ENCODE measurements at regions not wholly inside any gene's neighbourhood (a gene's known extent, or its start where the extent isn't known, plus 50 kb on each side); places are given as distances from the start of the nearest gene placed in this dataset.

- TF ChIP-seq, protein P1, sequence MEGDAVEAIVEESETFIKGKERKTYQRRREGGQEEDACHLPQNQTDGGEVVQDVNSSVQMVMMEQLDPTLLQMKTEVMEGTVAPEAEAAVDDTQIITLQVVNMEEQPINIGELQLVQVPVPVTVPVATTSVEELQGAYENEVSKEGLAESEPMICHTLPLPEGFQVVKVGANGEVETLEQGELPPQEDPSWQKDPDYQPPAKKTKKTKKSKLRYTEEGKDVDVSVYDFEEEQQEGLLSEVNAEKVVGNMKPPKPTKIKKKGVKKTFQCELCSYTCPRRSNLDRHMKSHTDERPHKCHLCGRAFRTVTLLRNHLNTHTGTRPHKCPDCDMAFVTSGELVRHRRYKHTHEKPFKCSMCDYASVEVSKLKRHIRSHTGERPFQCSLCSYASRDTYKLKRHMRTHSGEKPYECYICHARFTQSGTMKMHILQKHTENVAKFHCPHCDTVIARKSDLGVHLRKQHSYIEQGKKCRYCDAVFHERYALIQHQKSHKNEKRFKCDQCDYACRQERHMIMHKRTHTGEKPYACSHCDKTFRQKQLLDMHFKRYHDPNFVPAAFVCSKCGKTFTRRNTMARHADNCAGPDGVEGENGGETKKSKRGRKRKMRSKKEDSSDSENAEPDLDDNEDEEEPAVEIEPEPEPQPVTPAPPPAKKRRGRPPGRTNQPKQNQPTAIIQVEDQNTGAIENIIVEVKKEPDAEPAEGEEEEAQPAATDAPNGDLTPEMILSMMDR (IDR thresholded peaks at IDR 0.05; ENCODE audit: low read depth, low read length, missing control alignments) = no peak
- no peak for DNase-seq (ENCODE audit: low read depth)
- no peak overlapping the region for H3K4me3 ChIP-seq (ENCODE audit: low read depth, low read length)
These were observed 591.6 kb downstream of the PTPRU start for GRCh38 chr1:29827801-29828525.

DNA sequence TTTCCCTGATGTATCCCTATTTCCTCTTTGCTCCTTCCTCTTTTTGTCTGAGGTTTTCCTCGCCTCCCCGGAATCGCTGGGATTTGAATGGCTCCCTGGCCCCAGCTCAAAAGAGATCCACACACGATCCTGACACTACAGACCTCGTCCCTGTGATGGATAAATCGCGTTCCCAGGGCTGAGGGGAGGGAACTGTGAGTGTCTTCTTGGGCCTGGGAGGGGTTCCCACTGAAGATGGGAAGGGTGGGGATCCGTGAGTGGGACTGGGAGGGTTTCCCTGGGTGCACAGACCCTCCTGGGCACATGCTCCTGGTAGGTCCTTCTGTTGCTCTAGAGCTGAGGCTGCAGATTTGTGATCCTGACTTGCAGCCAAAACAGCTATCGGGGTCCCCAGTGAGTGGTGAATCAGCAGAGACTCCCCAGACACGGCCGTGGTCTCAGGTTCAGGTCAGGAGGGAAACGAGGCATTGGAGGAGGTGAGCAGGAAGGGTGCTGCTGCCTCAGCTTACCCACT lies 591.0 kb downstream of the PTPRU start:
- TF ChIP-seq, protein P1 (IDR thresholded peaks at IDR 0.05; ENCODE audit: low read depth, low read length, missing control alignments) = no peak
- no peak for DNase-seq (ENCODE audit: low read depth)
- no peak overlapping the region for H3K4me3 ChIP-seq (ENCODE audit: low read depth, low read length)

GRCh38 chr1:29826646-29827045 lies 590.3 kb downstream of the PTPRU start:
- DNase-seq (ENCODE audit: low read depth) = no peak
- no peak overlapping the region for H3K4me3 ChIP-seq (ENCODE audit: low read depth, low read length)
- TF ChIP-seq, protein P1 (IDR thresholded peaks at IDR 0.05; ENCODE audit: low read depth, low read length, missing control alignments) = no peak

DNA sequence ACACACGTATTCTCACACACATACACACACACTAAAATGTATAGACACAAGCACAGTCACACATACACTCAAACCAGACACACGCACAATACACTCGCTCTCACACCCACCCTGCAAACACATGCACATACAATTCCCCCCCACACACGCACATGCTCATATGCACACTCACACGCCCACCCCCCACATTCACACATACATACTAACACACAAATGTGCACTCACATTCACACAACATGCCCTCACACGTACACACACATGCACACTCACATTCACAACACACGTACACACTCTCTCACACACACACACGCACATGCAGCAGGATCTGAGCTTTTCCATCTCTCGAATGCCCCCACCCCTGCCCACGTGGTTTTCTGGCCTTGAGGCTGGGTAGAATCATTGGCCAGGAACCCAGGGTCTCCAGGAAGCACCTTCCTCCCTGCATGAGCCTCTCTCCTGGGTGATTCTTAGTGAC lies 589.7 kb downstream of the PTPRU start:
- H3K4me3 ChIP-seq (ENCODE audit: low read depth, low read length) = no peak overlapping the region
- no peak for DNase-seq (ENCODE audit: low read depth)
- TF ChIP-seq, protein P1 (IDR thresholded peaks at IDR 0.05; ENCODE audit: low read depth, low read length, missing control alignments) = no peak

- no peak overlapping the region for H3K4me3 ChIP-seq (ENCODE audit: low read depth, low read length)
- no peak for DNase-seq (ENCODE audit: low read depth)
- TF ChIP-seq, protein P1 (IDR thresholded peaks at IDR 0.05; ENCODE audit: low read depth, low read length, missing control alignments) = no peak
These were observed 589.1 kb downstream of the PTPRU start for GRCh38 chr1:29825274-29825940.

DNA sequence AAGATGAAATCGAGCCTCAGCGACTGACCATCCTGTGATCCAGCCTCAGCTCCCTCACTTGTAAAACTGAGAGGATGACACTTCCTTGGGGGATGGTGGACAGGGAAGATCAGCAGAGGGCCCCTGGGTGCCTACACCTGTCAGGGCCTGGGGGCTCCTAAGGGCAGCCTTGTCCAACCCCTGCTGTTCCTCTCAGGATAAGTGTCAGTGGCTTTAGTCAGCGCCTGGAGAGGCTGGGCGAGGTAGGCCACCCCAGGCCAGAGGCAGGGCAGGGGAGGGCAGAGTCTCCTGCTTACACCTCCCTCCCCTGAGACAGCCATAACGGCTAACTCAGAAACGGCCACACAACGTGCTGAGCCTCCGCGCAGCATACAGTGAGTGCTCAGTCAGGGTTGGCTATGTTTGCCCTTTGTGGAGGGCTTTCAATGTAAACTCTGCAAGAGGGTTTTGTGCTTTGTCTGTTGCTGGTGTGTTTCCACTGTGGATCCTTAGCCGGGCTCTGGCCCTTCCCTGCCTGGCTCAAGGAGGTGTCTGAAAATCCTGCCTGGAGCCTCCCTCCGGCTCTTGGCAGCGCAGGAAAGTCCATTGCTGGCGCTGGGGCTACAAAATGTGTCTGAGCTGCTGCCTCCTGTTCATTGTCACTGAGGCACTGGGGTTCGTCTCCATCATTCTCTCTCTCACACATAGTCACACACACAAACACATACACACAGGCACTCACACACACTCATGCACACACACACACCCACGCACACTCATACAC lies 588.4 kb downstream of the PTPRU start:
- H3K4me3 ChIP-seq (ENCODE audit: low read depth, low read length) = no peak overlapping the region
- TF ChIP-seq, protein P1 (IDR thresholded peaks at IDR 0.05; ENCODE audit: low read depth, low read length, missing control alignments) = no peak
- DNase-seq (ENCODE audit: low read depth) = no peak
